Progenitor cell of endocrine pancreas (in vitro differentiated cells): ENCODE measurements at regions not wholly inside any gene's neighbourhood (a gene's known extent, or its start where the extent isn't known, plus 50 kb on each side); places are given as distances from the start of the nearest gene placed in this dataset.

Experiments used
- DNase-seq: peaks from one replicate; pipeline ENCODE4 v3.0.0; 2021; ENCODE audit warnings: low spot score; ENCODE audit not compliant: unreplicated experiment
- H3K27ac Mint-ChIP-seq: 2 replicates; pipeline ENCODE4 v1.8.0; 2021; ENCODE audit warnings: mild to moderate bottlenecking, moderate library complexity, mixed read lengths
- H3K27me3 Mint-ChIP-seq: 2 replicates; pipeline ENCODE4 v1.8.0; 2021; ENCODE audit warnings: mixed read lengths
- H3K36me3 Mint-ChIP-seq: 2 replicates; pipeline ENCODE4 v1.8.0; 2022; ENCODE audit warnings: mixed read lengths; ENCODE audit not compliant: insufficient read depth
- H3K4me1 Mint-ChIP-seq: 2 replicates; pipeline ENCODE4 v1.8.0; 2021; ENCODE audit warnings: low read depth, mixed read lengths
- H3K4me3 Mint-ChIP-seq: 2 replicates; pipeline ENCODE4 v1.8.0; 2021; ENCODE audit warnings: low read depth, mild to moderate bottlenecking, moderate library complexity, mixed read lengths
- H3K9me3 Mint-ChIP-seq: 2 replicates; pipeline ENCODE4 v1.8.0; 2021; ENCODE audit warnings: low read depth, mixed read lengths
- CTCF ChIP-seq: fragments of 200-600 bp; sonication (generic); IDR thresholded peaks from one replicate; pipeline ENCODE4 v1.5.0; 2021; ENCODE audit warnings: antibody characterized with exemption, mild to moderate bottlenecking; ENCODE audit not compliant: unreplicated experiment

GRCh38 chr21:19704832-19705231, 1293.4 kb upstream of the NCAM2 start:
- Mint-ChIP-seq H3K4me3 (no peak overlapping the region), H3K27ac (no peak overlapping the region), H3K27me3 (no peaks in the 10 kb centered on the region), H3K4me1 (peaks cover 8% of the 10 kb centered on the region), H3K36me3 (no peaks in the 10 kb centered on the region), H3K9me3 (peaks cover 8% of the 10 kb centered on the region)
- DNase-seq: no peak
- TF ChIP-seq CTCF: no peak

GRCh38 chr21:19712441-19712840, 1285.8 kb upstream of the NCAM2 start:
- no peak for DNase-seq
- no peaks in the 10 kb centered on the region for H3K36me3 Mint-ChIP-seq
- peaks cover 3% of the 10 kb centered on the region for H3K9me3 Mint-ChIP-seq
- no peak overlapping the region for H3K4me3 Mint-ChIP-seq
- no peaks in the 10 kb centered on the region for H3K27me3 Mint-ChIP-seq
- no peaks in the 10 kb centered on the region for H3K4me1 Mint-ChIP-seq
- no peak for TF ChIP-seq CTCF
- no peak overlapping the region for H3K27ac Mint-ChIP-seq

GRCh38 chr21:19713313-19713712, 1284.9 kb upstream of the NCAM2 start:
- TF ChIP-seq CTCF: no peak
- Mint-ChIP-seq H3K9me3 (peaks cover 1% of the 10 kb centered on the region), H3K4me3 (no peak overlapping the region), H3K4me1 (no peaks in the 10 kb centered on the region), H3K36me3 (no peaks in the 10 kb centered on the region), H3K27me3 (no peaks in the 10 kb centered on the region), H3K27ac (no peak overlapping the region)
- no peak for DNase-seq

GRCh38 chr21:19724081-19724480, 1274.1 kb upstream of the NCAM2 start:
- peaks cover 3% of the 10 kb centered on the region for H3K9me3 Mint-ChIP-seq
- no peaks in the 10 kb centered on the region for H3K36me3 Mint-ChIP-seq
- no peaks in the 10 kb centered on the region for H3K4me1 Mint-ChIP-seq
- no peak overlapping the region for H3K4me3 Mint-ChIP-seq
- no peak for TF ChIP-seq CTCF
- DNase-seq: no peak
- H3K27ac Mint-ChIP-seq: no peak overlapping the region
- H3K27me3 Mint-ChIP-seq: no peaks in the 10 kb centered on the region

GRCh38 chr21:19731251-19731650, 1267.0 kb upstream of the NCAM2 start:
- Mint-ChIP-seq H3K4me3 (no peak overlapping the region), H3K4me1 (no peaks in the 10 kb centered on the region), H3K36me3 (no peaks in the 10 kb centered on the region), H3K9me3 (peaks cover 3% of the 10 kb centered on the region), H3K27ac (no peak overlapping the region), H3K27me3 (no peaks in the 10 kb centered on the region)
- DNase-seq: no peak
- TF ChIP-seq CTCF: no peak

- no peaks in the 10 kb centered on the region for H3K36me3 Mint-ChIP-seq
- TF ChIP-seq CTCF: no peak
- H3K27me3 Mint-ChIP-seq: no peaks in the 10 kb centered on the region
- no peak overlapping the region for H3K4me3 Mint-ChIP-seq
- no peaks in the 10 kb centered on the region for H3K9me3 Mint-ChIP-seq
- H3K4me1 Mint-ChIP-seq: no peaks in the 10 kb centered on the region
- H3K27ac Mint-ChIP-seq: no peak overlapping the region
- no peak for DNase-seq
Measured at GRCh38 chr21:19759836-19760235, 1238.4 kb upstream of the NCAM2 start.
